Endothelial cell of umbilical vein (primary cell): ENCODE measurements at regions not wholly inside any gene's neighbourhood (a gene's known extent, or its start where the extent isn't known, plus 50 kb on each side); places are given as distances from the start of the nearest gene placed in this dataset.

Source experiments
- EZH2 ChIP-seq: IDR thresholded peaks from 2 replicates; pipeline ENCODE4 v1.6.1; 2012; ENCODE audit warnings: borderline replicate concordance, low read depth, mild to moderate bottlenecking, moderate library complexity, low read length, inconsistent platforms; ENCODE audit not compliant: severe bottlenecking
- FOS ChIP-seq: IDR thresholded peaks from 2 replicates; pipeline ENCODE4 v1.6.1; 2011; ENCODE audit warnings: mild to moderate bottlenecking, low read length, moderate library complexity, borderline replicate concordance; ENCODE audit not compliant: insufficient read depth
- GATA2 ChIP-seq: IDR thresholded peaks from 2 replicates; pipeline ENCODE4 v1.7.0; 2011; ENCODE audit warnings: low read depth, mild to moderate bottlenecking, moderate library complexity, mixed read lengths, low read length; ENCODE audit not compliant: insufficient read length, insufficient read depth
- JUN ChIP-seq: IDR thresholded peaks from 2 replicates; pipeline ENCODE4 v1.6.1; 2011; ENCODE audit warnings: borderline replicate concordance, low read depth; ENCODE audit not compliant: insufficient read length, insufficient read depth
- MYC ChIP-seq: IDR thresholded peaks from one replicate; pipeline ENCODE4 v1.6.1; 2011; ENCODE audit warnings: mild to moderate bottlenecking, low read depth, low read length
- POLR2A ChIP-seq: IDR thresholded peaks from 2 replicates; pipeline ENCODE4 v1.6.1; 2012; ENCODE audit warnings: low read depth, mild to moderate bottlenecking, control low read depth, low read length
- POLR2AphosphoS5 ChIP-seq: IDR thresholded peaks from 2 replicates; pipeline ENCODE4 v1.6.1; 2012; ENCODE audit warnings: low read depth, mild to moderate bottlenecking, control low read depth, low read length, moderate library complexity; ENCODE audit not compliant: insufficient read depth
- TF ChIP-seq, protein P1 (sequence below), 2 donors: IDR thresholded peaks; 1 replicate in 1 of 2; 2 replicates in 1 of 2; pipeline ENCODE4 v1.5.1; 2011; ENCODE audit warnings: low read length in 2 of 2, mild to moderate bottlenecking in 2 of 2, moderate library complexity in 2 of 2, control low read depth in 1 of 2, inconsistent platforms in 1 of 2, low read depth in 1 of 2; ENCODE audit not compliant: insufficient read depth in 1 of 2; ENCODE audit errors: extremely low read depth in 1 of 2
- TF ChIP-seq, protein P2 (sequence below): IDR thresholded peaks from 2 replicates; pipeline ENCODE4 v1.6.1; 2011; ENCODE audit not compliant: insufficient read depth, insufficient read length

DNA sequence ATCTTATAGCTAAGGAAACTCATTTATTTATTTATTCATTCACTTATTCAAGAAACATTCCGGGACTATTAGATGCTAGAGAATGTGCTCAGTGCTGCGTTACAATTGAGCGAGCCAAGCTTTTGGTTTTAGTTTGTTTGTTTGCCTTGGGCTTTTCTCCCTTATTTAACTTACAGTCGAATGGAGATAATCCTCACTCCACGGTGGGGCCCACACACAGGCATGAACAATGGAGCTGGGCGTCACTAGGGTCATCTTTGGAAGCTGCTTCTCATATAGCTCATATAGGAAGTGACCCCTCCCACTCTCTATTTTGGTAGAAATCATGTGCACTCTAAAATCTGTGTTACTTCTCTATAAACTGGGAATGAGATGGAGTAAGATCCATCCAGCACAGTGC lies 210.0 kb downstream of the TMEM114 start:
- TF ChIP-seq, protein P1, sequence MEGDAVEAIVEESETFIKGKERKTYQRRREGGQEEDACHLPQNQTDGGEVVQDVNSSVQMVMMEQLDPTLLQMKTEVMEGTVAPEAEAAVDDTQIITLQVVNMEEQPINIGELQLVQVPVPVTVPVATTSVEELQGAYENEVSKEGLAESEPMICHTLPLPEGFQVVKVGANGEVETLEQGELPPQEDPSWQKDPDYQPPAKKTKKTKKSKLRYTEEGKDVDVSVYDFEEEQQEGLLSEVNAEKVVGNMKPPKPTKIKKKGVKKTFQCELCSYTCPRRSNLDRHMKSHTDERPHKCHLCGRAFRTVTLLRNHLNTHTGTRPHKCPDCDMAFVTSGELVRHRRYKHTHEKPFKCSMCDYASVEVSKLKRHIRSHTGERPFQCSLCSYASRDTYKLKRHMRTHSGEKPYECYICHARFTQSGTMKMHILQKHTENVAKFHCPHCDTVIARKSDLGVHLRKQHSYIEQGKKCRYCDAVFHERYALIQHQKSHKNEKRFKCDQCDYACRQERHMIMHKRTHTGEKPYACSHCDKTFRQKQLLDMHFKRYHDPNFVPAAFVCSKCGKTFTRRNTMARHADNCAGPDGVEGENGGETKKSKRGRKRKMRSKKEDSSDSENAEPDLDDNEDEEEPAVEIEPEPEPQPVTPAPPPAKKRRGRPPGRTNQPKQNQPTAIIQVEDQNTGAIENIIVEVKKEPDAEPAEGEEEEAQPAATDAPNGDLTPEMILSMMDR (IDR thresholded peaks at IDR 0.05; ENCODE audit: extremely low read depth in 1 of 2, insufficient read depth in 1 of 2, low read depth in 1 of 2, low read length in 2 of 2), result no peak
- TF ChIP-seq POLR2A (no peak), POLR2AphosphoS5 (no peak), MYC (no peak), JUN (no peak), EZH2 (no peak), FOS (no peak), GATA2 (no peak)
- TF ChIP-seq, protein P2, sequence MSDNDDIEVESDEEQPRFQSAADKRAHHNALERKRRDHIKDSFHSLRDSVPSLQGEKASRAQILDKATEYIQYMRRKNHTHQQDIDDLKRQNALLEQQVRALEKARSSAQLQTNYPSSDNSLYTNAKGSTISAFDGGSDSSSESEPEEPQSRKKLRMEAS, result no peak
